ENCODE measurements at regions not wholly inside any gene's neighbourhood (a gene's known extent, or its start where the extent isn't known, plus 50 kb on each side); places are given as distances from the start of the nearest gene placed in this dataset.

DNA sequence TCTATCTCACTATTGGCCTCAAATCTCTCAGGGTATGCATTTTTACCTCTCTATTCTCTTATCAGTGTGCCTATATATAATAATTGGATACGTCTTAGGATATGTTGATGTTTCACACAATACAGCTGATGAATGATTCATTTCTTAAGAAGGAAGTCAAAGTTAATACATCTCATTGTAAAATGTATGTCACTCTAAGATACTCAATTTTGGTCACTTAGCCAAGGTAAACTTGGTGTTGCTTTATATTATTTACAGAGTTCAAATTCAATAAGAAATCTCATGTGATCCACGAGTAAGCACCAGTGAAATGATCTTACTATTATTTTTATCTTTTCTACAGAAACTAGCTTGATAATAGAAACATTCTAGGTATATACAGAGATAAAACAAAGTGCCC is 1266.5 kb downstream of the JRKL start:
- Histone ChIP-seq H3K9me3 (ENCODE audit: insufficient read depth, low read length) (no peaks in the 10 kb centered on the region), H3K4me3 (ENCODE audit: insufficient read depth, low read length, poor library complexity, severe bottlenecking) (no peak overlapping the region), H4K20me1 (ENCODE audit: low read depth, low read length) (no peaks in the 10 kb centered on the region), H3K9me2 (replicated peaks; ENCODE audit: insufficient read depth, low read length) (no peaks in the 10 kb centered on the region), H3K27ac (ENCODE audit: low read depth, low read length) (no peak overlapping the region), H3K79me2 (ENCODE audit: insufficient read depth, low read length) (no peaks in the 10 kb centered on the region), H3K27me3 (ENCODE audit: low read length) (no peaks in the 10 kb centered on the region), H3K36me3 (ENCODE audit: low read length) (no peaks in the 10 kb centered on the region), H2AFZ (ENCODE audit: low read depth, low read length, severe bottlenecking) (no peak overlapping the region), H3K4me2 (ENCODE audit: low read depth, low read length, poor library complexity, severe bottlenecking) (no peak overlapping the region), H3K9ac (ENCODE audit: low read length) (no peak overlapping the region), H3F3A (ENCODE audit: insufficient read depth) (no peaks in the 10 kb centered on the region)
- TF ChIP-seq, protein P1, sequence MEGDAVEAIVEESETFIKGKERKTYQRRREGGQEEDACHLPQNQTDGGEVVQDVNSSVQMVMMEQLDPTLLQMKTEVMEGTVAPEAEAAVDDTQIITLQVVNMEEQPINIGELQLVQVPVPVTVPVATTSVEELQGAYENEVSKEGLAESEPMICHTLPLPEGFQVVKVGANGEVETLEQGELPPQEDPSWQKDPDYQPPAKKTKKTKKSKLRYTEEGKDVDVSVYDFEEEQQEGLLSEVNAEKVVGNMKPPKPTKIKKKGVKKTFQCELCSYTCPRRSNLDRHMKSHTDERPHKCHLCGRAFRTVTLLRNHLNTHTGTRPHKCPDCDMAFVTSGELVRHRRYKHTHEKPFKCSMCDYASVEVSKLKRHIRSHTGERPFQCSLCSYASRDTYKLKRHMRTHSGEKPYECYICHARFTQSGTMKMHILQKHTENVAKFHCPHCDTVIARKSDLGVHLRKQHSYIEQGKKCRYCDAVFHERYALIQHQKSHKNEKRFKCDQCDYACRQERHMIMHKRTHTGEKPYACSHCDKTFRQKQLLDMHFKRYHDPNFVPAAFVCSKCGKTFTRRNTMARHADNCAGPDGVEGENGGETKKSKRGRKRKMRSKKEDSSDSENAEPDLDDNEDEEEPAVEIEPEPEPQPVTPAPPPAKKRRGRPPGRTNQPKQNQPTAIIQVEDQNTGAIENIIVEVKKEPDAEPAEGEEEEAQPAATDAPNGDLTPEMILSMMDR (IDR thresholded peaks at IDR 0.05; ENCODE audit: insufficient read depth, low read length, poor library complexity, severe bottlenecking) = no peak
- no peak for TF ChIP-seq EZH2phosphoT487 (conservative IDR thresholded peaks at IDR 0.05; ENCODE audit: low read length)

DNA sequence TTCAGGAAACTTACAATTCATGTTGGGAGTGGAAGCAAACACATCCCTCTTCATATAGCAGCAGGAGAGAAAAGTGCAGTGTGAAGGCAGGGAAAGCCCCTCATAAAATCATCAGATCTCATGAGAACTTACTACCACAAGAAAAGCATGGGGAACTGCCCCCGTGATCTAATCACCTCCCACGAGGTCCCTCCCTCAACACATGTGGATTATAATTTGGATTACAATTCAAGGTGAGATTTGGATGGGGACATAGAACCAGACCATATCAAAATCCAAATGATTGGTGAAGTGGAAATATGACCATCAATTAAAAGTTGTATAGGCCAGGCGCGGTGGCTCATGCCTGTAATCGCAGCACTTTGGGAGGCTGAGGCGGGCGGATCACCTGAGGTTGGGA is 1268.0 kb downstream of the JRKL start:
- H4K20me1 ChIP-seq (ENCODE audit: low read depth, low read length) = no peaks in the 10 kb centered on the region
- H2AFZ ChIP-seq (ENCODE audit: low read depth, low read length, severe bottlenecking) = no peak overlapping the region

DNA sequence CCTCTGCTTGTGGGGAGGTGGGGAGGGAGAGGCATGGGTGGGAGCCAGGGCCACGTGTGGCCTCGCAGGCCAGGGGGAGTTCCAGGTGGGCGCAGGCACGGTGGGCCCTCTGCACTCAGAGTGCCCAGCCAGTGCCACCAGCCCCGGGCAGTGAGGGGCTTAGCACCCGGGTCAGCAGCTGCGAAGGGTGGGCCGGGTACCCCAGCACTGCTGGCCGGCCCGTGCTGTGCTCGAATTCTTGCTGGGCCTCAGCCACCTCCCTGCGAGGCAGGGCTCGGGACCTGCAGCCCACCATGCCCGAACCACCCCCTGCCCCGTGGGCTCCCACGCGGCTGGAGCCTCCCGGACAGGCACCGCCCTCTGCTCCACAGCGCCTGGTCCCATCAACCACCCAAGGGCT is 1277.2 kb downstream of the JRKL start:
- Histone ChIP-seq H3K9me3 (ENCODE audit: insufficient read depth, low read length) (no peaks in the 10 kb centered on the region), H3K36me3 (ENCODE audit: low read length) (no peaks in the 10 kb centered on the region), H3K27ac (ENCODE audit: low read depth, low read length) (no peak overlapping the region), H3F3A (ENCODE audit: insufficient read depth) (no peaks in the 10 kb centered on the region), H3K4me3 (ENCODE audit: insufficient read depth, low read length, poor library complexity, severe bottlenecking) (no peak overlapping the region), H2AFZ (ENCODE audit: low read depth, low read length, severe bottlenecking) (no peak overlapping the region), H3K79me2 (ENCODE audit: insufficient read depth, low read length) (no peaks in the 10 kb centered on the region), H4K20me1 (ENCODE audit: low read depth, low read length) (no peaks in the 10 kb centered on the region), H3K4me2 (ENCODE audit: low read depth, low read length, poor library complexity, severe bottlenecking) (no peak overlapping the region), H3K9ac (ENCODE audit: low read length) (no peak overlapping the region), H3K9me2 (replicated peaks; ENCODE audit: insufficient read depth, low read length) (no peaks in the 10 kb centered on the region), H3K27me3 (ENCODE audit: low read length) (no peaks in the 10 kb centered on the region)
- TF ChIP-seq, protein P1 (IDR thresholded peaks at IDR 0.05; ENCODE audit: insufficient read depth, low read length, poor library complexity, severe bottlenecking) = no peak
- no peak for TF ChIP-seq EZH2phosphoT487 (conservative IDR thresholded peaks at IDR 0.05; ENCODE audit: low read length)

More for the DNA sequence above, 1268.0 kb downstream of the JRKL start:
- H3K79me2 ChIP-seq (ENCODE audit: insufficient read depth, low read length) = no peaks in the 10 kb centered on the region
- no peaks in the 10 kb centered on the region for H3K27me3 ChIP-seq (ENCODE audit: low read length)
- H3K27ac ChIP-seq (ENCODE audit: low read depth, low read length) = no peak overlapping the region
- no peaks in the 10 kb centered on the region for H3K9me2 ChIP-seq (replicated peaks; ENCODE audit: insufficient read depth, low read length)
- H3K4me3 ChIP-seq (ENCODE audit: insufficient read depth, low read length, poor library complexity, severe bottlenecking) = no peak overlapping the region
- no peaks in the 10 kb centered on the region for H3K9me3 ChIP-seq (ENCODE audit: insufficient read depth, low read length)
- no peak overlapping the region for H3K4me2 ChIP-seq (ENCODE audit: low read depth, low read length, poor library complexity, severe bottlenecking)
- H3F3A ChIP-seq (ENCODE audit: insufficient read depth) = no peaks in the 10 kb centered on the region
- H3K36me3 ChIP-seq (ENCODE audit: low read length) = no peaks in the 10 kb centered on the region
- no peak overlapping the region for H3K9ac ChIP-seq (ENCODE audit: low read length)
- TF ChIP-seq, protein P1 (IDR thresholded peaks at IDR 0.05; ENCODE audit: insufficient read depth, low read length, poor library complexity, severe bottlenecking) = no peak
- TF ChIP-seq EZH2phosphoT487 (conservative IDR thresholded peaks at IDR 0.05; ENCODE audit: low read length) = no peak
